Stomach (tissue), 4 donors: ENCODE measurements at regions not wholly inside any gene's neighbourhood (a gene's known extent, or its start where the extent isn't known, plus 50 kb on each side); places are given as distances from the start of the nearest gene placed in this dataset.

Experiments used
- EP300 ChIP-seq: sonication (generic); formaldehyde crosslinking; IDR thresholded peaks from one replicate; pipeline ENCODE4 v1.6.1; 2017; ENCODE audit warnings: antibody characterized with exemption
- POLR2AphosphoS5 ChIP-seq, 3 donors: sonication (generic); formaldehyde crosslinking; IDR thresholded peaks; one replicate each; pipeline ENCODE4 v1.6.1; 2016; ENCODE audit warnings: antibody characterized with exemption in 3 of 3
- TF ChIP-seq, protein P1 (sequence below), 7 experiments: fragments of 450-650 bp in 4 of 7; fragments of 200-600 bp in 3 of 7; sonication (generic) in 3 of 7; IDR thresholded peaks; one replicate each; pipeline ENCODE4 v1.5.1; 2016 to 2019; ENCODE audit warnings: antibody characterized with exemption in 7 of 7, control low read depth in 2 of 7, mild to moderate bottlenecking in 1 of 7

GRCh38 chr11:112318661-112319060 is 58.0 kb upstream of the PLET1 start:
- TF ChIP-seq POLR2AphosphoS5 (IDR thresholded peaks at IDR 0.05) (no peak), EP300 (no peak)
- TF ChIP-seq, protein P1, sequence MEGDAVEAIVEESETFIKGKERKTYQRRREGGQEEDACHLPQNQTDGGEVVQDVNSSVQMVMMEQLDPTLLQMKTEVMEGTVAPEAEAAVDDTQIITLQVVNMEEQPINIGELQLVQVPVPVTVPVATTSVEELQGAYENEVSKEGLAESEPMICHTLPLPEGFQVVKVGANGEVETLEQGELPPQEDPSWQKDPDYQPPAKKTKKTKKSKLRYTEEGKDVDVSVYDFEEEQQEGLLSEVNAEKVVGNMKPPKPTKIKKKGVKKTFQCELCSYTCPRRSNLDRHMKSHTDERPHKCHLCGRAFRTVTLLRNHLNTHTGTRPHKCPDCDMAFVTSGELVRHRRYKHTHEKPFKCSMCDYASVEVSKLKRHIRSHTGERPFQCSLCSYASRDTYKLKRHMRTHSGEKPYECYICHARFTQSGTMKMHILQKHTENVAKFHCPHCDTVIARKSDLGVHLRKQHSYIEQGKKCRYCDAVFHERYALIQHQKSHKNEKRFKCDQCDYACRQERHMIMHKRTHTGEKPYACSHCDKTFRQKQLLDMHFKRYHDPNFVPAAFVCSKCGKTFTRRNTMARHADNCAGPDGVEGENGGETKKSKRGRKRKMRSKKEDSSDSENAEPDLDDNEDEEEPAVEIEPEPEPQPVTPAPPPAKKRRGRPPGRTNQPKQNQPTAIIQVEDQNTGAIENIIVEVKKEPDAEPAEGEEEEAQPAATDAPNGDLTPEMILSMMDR (IDR thresholded peaks at IDR 0.05): no peak
